Type B pancreatic cell (in vitro differentiated cells): ENCODE measurements at regions not wholly inside any gene's neighbourhood (a gene's known extent, or its start where the extent isn't known, plus 50 kb on each side); places are given as distances from the start of the nearest gene placed in this dataset.

Experiments used
- DNase-seq: peaks from one replicate; pipeline ENCODE4 v3.0.0; 2021; ENCODE audit warnings: mixed read lengths; ENCODE audit not compliant: unreplicated experiment; ENCODE audit errors: extremely low spot score
- H3K27ac Mint-ChIP-seq: 2 replicates; pipeline ENCODE4 v1.8.0; 2021; ENCODE audit warnings: mild to moderate bottlenecking, mixed read lengths
- H3K27me3 Mint-ChIP-seq: 2 replicates; pipeline ENCODE4 v1.8.0; 2021; ENCODE audit warnings: mixed read lengths
- H3K36me3 Mint-ChIP-seq: 2 replicates; pipeline ENCODE4 v1.8.0; 2021; ENCODE audit warnings: mixed read lengths
- H3K4me1 Mint-ChIP-seq: one replicate; pipeline ENCODE4 v1.8.0; 2021; ENCODE audit warnings: mixed read lengths; ENCODE audit not compliant: unreplicated experiment
- H3K4me3 Mint-ChIP-seq: 2 replicates; pipeline ENCODE4 v1.8.0; 2021; ENCODE audit warnings: mild to moderate bottlenecking, mixed read lengths
- H3K9me3 Mint-ChIP-seq: 2 replicates; pipeline ENCODE4 v1.8.0; 2021; ENCODE audit warnings: mixed read lengths
- TF ChIP-seq, protein P1 (sequence below): fragments of 200-600 bp; sonication (generic); conservative IDR thresholded peaks from 2 replicates; pipeline ENCODE4 v1.5.0; 2021; ENCODE audit warnings: antibody characterized with exemption, mild to moderate bottlenecking

DNA sequence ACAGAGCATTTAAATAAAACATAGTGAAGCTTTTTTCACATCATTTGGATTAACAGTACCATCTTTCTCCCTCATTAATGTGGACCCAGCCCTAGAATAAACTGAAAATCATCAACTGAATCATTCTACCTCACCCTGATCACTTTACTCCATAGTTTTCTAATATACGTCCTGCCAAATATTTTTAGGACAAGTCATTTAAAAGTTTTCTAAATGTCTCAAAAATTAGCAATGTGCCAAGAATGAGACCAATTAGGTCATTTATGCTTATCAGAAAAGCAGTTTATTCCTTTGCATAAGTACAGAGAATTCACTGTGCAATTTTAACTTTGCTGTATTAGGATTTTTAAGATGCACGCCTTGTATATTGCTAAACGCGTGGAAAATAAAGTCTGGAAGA lies 284.4 kb downstream of the PIK3R1 start:
- Mint-ChIP-seq H3K27ac (no peak overlapping the region), H3K36me3 (peaks cover 16% of the 10 kb centered on the region), H3K9me3 (peaks cover 34% of the 10 kb centered on the region), H3K4me1 (peaks cover 12% of the 10 kb centered on the region), H3K27me3 (no peaks in the 10 kb centered on the region), H3K4me3 (no peak overlapping the region)
- TF ChIP-seq, protein P1, sequence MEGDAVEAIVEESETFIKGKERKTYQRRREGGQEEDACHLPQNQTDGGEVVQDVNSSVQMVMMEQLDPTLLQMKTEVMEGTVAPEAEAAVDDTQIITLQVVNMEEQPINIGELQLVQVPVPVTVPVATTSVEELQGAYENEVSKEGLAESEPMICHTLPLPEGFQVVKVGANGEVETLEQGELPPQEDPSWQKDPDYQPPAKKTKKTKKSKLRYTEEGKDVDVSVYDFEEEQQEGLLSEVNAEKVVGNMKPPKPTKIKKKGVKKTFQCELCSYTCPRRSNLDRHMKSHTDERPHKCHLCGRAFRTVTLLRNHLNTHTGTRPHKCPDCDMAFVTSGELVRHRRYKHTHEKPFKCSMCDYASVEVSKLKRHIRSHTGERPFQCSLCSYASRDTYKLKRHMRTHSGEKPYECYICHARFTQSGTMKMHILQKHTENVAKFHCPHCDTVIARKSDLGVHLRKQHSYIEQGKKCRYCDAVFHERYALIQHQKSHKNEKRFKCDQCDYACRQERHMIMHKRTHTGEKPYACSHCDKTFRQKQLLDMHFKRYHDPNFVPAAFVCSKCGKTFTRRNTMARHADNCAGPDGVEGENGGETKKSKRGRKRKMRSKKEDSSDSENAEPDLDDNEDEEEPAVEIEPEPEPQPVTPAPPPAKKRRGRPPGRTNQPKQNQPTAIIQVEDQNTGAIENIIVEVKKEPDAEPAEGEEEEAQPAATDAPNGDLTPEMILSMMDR, result no peak
- DNase-seq, result no peak

DNA sequence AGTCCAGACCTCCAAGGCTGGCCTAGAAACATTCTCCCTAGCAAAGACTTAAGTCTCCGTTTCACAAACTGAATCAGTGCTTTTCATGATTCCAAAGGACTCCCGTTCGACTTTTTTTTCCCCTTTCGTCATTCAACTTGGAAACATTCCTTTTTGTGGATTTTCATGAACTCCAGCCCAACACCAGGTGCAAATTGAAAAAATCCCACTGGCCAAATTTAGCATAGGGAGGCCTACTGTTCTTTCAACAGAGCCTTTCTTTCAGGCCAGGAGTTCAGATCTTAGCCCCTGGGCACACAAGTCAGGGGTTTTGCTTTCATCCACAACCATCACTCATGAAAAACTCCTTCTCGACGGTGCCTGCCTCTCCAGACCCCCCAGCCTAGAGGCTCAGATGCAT lies 285.3 kb downstream of the PIK3R1 start:
- DNase-seq, result no peak
- Mint-ChIP-seq H3K4me1 (peaks cover 13% of the 10 kb centered on the region), H3K4me3 (no peak overlapping the region), H3K27ac (no peak overlapping the region), H3K36me3 (peaks cover 11% of the 10 kb centered on the region), H3K27me3 (no peaks in the 10 kb centered on the region), H3K9me3 (peaks cover 29% of the 10 kb centered on the region)
- TF ChIP-seq, protein P1, result no peak

DNA sequence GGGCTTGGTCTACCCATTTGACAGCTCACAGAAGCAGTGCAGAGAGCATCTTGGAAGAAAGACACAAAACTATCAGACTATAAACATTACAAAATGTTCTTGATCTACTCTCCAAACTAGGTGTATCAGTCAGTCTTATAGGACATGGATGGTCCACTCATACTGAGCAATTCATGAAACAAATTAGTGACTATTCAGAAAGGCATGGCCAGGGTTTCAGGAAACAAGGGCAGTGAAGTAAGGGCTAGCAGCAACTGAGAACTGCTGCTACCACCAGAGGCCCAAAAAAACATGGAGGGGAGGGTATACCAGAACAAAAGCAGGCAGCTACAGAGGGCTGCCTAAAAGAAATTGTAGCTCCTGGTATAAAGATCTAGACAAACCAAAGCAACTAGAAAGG lies 287.0 kb downstream of the PIK3R1 start:
- TF ChIP-seq, protein P1, result no peak
- no peak overlapping the region for H3K4me3 Mint-ChIP-seq
- peaks cover 4% of the 10 kb centered on the region for H3K36me3 Mint-ChIP-seq
- H3K27ac Mint-ChIP-seq, result no peak overlapping the region
- H3K9me3 Mint-ChIP-seq, result peaks cover 23% of the 10 kb centered on the region
- H3K27me3 Mint-ChIP-seq, result no peaks in the 10 kb centered on the region
- peaks cover 22% of the 10 kb centered on the region for H3K4me1 Mint-ChIP-seq
- no peak for DNase-seq

DNA sequence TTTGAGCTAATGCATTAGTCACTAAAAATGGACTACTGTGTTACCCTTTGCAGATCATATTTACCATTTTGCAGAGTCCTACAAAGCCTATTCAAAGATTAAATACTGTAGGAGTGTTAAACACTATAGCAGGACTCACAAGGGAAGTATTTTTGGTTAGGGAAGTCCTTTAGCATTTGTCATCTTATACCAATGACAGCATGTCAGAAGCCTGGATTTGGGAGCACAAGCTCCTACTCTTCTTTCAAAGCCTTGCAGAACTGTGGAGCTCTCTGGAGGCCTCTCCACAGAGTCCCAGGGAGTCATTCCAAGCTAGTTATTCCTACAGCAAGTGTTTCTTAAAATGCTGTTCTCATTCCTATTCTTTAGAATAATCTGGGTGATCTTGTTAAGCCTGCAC lies 288.8 kb downstream of the PIK3R1 start:
- DNase-seq, result no peak
- Mint-ChIP-seq H3K27ac (no peak overlapping the region), H3K4me1 (peaks cover 22% of the 10 kb centered on the region), H3K27me3 (no peaks in the 10 kb centered on the region), H3K9me3 (peaks cover 13% of the 10 kb centered on the region), H3K4me3 (no peak overlapping the region), H3K36me3 (no peaks in the 10 kb centered on the region)
- TF ChIP-seq, protein P1, result no peak

DNA sequence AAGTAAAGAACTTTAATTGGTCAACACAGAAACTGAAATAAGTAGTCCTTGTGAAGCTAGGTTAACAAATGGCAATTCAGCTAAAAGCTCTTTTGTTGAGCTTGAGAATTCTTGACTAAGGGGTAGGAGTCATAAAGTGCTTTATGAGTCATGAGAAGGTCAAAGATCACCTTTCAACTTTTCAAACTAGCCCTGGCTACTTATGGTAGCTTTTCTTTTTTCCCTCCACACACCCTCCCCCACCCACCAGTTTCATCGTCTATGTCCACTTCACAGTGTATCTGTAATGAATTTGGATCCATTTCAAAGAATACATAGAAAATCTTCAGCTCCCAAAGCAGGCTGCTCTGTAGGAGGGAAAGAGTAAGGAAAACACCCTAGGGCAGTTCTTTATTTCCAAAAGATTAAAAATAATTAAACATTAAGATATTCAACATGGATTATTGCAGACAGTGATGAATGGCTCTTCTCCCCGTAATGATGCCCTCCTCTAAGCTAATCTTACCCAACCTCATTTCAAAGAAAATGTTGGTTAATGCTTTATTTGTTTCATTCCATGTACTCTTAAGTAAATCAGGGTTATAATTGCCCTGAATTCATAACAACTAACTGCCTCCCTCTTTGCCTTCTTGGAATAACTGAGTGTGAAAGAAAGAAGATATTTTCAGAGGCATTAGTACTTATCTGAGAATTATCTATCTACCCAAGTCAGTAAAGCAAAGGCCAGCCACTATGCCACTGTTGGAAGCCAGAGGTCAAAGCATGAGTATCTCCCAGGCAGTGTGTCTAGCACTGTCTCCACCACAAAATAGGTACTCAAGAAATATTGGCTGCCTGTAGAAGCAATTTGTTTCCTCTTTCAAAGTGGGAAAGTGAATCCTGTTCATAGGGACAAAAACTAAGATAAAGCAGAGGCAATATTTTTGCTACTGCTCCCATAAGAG lies 290.6 kb downstream of the PIK3R1 start:
- Mint-ChIP-seq H3K27ac (no peak overlapping the region), H3K27me3 (no peaks in the 10 kb centered on the region), H3K36me3 (no peaks in the 10 kb centered on the region), H3K9me3 (peaks cover 13% of the 10 kb centered on the region), H3K4me3 (peak overlapping the region; percentile 43), H3K4me1 (peaks cover 16% of the 10 kb centered on the region)
- DNase-seq, result no peak
- TF ChIP-seq, protein P1, result no peak
